Retinal pigment epithelial cell (primary cell): ENCODE measurements at regions not wholly inside any gene's neighbourhood (a gene's known extent, or its start where the extent isn't known, plus 50 kb on each side); places are given as distances from the start of the nearest gene placed in this dataset.

ENCODE experiments used
- DNase-seq: peaks from one replicate; pipeline ENCODE4 v3.0.0-alpha.2; 2010; ENCODE audit warnings: low read depth
- H3K4me3 ChIP-seq: 2 replicates; pipeline ENCODE4 v1.5.1; 2011; ENCODE audit warnings: mild to moderate bottlenecking, low read length, control low read depth, moderate library complexity
- TF ChIP-seq, protein P1 (sequence below): conservative IDR thresholded peaks from 2 replicates; pipeline ENCODE4 v1.5.1; 2011; ENCODE audit warnings: low read depth, low read length, control low read depth, inconsistent platforms

DNA sequence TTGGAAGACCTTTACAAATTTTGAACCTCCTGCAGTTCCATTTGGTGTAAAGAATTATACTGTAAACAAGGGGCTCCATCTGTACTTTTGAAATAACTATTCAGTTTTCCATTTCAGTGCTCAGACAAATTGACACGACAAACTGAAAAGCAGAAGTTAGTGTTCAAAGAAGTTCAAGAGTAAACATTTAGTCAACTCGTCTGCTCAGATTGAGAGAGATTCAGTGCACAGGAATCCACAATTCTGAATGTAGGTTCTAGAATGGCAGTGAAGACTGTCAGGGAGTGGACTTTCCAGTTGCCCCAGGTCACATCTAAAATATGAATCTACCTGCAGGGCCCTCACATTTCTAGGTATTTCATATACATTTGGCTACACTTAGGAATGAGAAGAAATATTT is 322.3 kb upstream of the TCF4 start:
- TF ChIP-seq, protein P1, sequence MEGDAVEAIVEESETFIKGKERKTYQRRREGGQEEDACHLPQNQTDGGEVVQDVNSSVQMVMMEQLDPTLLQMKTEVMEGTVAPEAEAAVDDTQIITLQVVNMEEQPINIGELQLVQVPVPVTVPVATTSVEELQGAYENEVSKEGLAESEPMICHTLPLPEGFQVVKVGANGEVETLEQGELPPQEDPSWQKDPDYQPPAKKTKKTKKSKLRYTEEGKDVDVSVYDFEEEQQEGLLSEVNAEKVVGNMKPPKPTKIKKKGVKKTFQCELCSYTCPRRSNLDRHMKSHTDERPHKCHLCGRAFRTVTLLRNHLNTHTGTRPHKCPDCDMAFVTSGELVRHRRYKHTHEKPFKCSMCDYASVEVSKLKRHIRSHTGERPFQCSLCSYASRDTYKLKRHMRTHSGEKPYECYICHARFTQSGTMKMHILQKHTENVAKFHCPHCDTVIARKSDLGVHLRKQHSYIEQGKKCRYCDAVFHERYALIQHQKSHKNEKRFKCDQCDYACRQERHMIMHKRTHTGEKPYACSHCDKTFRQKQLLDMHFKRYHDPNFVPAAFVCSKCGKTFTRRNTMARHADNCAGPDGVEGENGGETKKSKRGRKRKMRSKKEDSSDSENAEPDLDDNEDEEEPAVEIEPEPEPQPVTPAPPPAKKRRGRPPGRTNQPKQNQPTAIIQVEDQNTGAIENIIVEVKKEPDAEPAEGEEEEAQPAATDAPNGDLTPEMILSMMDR: no peak
- DNase-seq: no peak
- H3K4me3 ChIP-seq: no peak overlapping the region

DNA sequence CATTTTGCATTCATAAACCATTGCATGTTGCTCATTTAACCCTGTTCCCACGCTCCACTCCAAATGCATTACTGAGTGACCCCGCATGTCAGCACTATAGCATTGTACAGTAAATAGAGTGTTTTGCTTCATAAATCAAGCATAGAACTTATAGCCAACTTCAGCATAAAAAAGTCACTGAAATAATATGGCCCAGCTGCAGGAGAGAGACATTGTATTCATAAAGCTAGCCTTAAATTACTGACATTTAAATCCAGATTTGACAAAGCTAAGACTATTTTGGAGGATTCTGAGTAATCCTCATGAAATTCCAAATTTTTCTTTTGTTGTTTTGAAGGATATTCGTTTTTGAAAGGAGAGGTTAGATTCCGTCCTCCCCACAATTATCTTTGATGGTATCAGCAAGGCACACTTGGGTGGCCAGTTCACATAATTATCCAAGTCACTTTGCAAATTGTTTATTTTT is 320.9 kb upstream of the TCF4 start:
- TF ChIP-seq, protein P1: no peak
- DNase-seq: no peak
- no peak overlapping the region for H3K4me3 ChIP-seq

DNA sequence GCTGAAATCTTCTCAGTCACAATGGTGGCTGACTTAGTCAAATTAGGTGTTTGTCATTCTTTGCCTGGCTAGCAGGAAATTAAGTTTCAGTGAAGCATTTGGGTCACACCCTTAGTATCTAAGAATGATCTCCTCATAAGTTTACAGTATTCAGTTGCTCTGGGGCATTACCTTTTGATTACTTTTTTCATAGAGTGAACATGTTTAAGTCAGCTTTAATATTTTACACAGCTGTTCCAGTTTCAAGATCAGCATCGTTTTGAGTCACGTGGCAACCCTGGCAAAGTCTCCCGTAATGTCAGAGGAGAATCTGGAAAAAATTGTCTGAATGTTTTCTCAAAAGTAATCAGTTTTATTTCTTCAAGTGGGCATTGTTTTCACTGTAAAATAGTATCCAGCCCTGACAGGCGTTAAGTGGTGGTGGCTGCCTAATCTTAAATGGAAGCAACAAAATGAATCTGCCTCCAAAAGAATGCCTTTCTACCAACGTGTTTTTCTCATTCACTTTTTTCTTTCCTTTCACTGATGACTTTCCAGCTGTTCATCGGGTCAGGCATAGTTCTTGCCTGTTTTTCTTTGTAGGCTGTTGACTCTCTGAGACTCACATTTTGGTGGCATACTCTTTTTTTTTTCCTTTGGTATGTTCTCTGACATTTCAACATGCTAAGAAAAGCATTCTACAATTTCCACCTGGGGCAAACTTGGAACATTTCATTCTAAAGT is 319.6 kb upstream of the TCF4 start:
- TF ChIP-seq, protein P1: no peak
- no peak overlapping the region for H3K4me3 ChIP-seq
- DNase-seq: no peak

DNA sequence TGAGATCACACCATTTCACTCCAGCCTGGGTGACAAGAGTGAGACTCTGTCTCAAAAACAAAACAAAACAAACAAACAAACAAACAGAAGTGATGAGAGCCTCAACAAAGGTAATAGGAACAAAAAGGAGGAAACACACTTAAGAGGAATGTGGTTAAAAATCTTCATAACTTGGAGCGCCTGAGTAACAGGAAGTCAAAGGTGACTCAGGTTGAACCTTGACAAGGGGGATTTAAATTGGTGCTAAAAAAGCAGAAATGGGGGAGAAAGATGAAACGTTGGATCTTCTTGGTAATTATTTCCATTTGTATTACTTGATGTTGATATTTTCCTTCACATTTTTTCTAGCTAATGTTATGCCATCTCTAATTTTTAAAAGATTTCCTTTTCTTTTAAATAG is 318.5 kb upstream of the TCF4 start:
- H3K4me3 ChIP-seq: no peak overlapping the region
- TF ChIP-seq, protein P1: no peak
- no peak for DNase-seq

DNA sequence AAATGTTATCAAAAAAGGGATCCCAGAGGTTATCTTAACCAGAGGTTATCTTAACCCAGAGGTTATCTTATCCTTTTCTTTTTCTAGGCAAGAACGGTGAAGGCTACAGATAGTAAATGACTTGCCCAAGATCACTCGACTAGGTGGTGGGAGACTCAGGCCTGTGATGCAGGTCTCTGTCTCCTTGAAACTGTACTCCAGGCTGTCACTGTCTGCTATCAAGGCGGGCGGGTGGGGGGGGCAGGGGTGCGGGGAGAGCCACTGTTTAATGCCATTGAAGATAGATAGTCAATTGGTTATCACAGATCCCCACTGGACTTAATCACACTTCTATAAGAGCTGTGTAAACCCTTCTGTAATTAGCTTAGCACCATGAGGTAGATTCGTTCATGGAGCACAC is 315.9 kb upstream of the TCF4 start:
- no peak overlapping the region for H3K4me3 ChIP-seq
- DNase-seq: no peak
- TF ChIP-seq, protein P1: no peak

DNA sequence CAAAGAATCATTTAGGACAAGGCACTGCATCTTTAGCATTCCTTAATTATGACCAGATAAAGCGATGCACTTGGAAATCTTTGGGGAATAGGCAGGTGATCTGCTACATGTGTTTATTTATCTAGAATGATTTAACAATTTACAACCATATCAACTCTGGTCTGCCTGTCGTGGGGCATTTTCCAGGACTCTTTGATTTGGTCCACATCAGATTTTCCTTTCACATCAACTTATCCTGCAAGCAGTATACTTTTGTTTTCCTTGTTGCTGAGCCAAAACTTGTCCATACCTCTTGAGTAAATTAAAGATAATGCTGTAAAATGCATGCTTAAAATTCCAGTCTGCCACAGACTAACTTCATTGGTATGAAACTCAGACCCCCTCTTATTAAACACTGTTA is 312.4 kb upstream of the TCF4 start:
- TF ChIP-seq, protein P1: no peak
- H3K4me3 ChIP-seq: no peak overlapping the region
- peak; percentile 85 for DNase-seq

DNA sequence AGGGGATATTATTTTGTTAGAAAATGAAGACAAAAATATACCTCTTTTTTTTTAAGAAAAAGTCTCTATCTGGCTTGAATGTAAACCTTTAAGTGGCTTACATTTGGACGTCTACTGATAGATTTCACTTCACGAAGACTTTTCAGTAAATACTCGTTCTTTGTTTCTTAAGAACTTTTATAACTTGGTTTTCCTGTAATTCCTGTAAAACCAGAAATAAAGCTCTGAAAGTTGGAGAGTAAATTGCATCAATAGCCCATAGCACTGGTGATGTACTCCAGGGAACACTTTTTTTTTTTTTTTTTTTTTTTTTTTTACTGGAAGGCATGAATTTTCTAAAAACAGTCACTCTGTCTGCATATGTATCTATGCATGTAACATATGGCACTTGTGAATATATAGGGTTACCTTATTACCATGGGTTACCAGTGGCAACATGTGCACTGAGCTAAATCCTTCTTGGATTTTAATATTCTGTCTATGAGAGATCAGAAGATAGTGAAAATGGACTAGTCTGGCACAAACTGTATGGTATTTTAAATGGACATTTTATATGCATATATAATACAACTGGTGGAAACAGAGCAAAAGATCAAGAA is 309.2 kb upstream of the TCF4 start:
- H3K4me3 ChIP-seq: no peak overlapping the region
- TF ChIP-seq, protein P1: no peak
- no peak for DNase-seq
